GM08714 (cell line): ENCODE measurements at regions not wholly inside any gene's neighbourhood (a gene's known extent, or its start where the extent isn't known, plus 50 kb on each side); places are given as distances from the start of the nearest gene placed in this dataset.

ENCODE experiments used
- H3K4me3 ChIP-seq: fragments of 200-500 bp; sonication (Bioruptor generic); 2 replicates; pipeline ENCODE4 v1.5.1; 2014; ENCODE audit warnings: mild to moderate bottlenecking, low read length, inconsistent platforms
- ZNF274 ChIP-seq: IDR thresholded peaks from 2 replicates; pipeline ENCODE4 v1.6.1; 2012; ENCODE audit warnings: mild to moderate bottlenecking, low read depth, low read length

DNA sequence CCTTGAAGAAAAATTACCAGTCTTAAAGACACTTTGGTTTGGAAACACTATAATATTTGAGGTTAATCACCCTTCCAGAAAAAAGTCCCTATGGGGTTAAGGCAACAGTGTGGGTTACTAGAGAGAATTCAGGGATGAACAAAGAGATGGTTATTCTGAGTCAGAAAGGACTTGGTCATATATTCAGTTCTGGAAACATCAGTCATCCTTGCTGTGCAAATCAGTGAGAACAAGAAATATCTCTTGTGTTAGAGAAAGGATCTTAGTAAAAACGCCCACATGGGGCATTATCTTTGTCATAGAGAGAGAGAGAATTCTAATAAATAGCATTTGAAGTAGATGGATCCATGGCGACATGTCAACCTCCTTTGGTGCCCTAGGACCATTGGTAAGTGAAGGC, 59.4 kb upstream of the E2F7 start:
- TF ChIP-seq ZNF274, result no peak
- H3K4me3 ChIP-seq, result no peak overlapping the region

GRCh38 chr12:77122661-77123060, 57.3 kb upstream of the E2F7 start:
- TF ChIP-seq ZNF274, result no peak
- no peak overlapping the region for H3K4me3 ChIP-seq

- no peak overlapping the region for H3K4me3 ChIP-seq
- TF ChIP-seq ZNF274, result no peak
Observed at GRCh38 chr12:77122236-77122635, 56.9 kb upstream of the E2F7 start.

- H3K4me3 ChIP-seq, result no peak overlapping the region
- no peak for TF ChIP-seq ZNF274
Observed at GRCh38 chr12:77120156-77121085, 55.1 kb upstream of the E2F7 start.

DNA sequence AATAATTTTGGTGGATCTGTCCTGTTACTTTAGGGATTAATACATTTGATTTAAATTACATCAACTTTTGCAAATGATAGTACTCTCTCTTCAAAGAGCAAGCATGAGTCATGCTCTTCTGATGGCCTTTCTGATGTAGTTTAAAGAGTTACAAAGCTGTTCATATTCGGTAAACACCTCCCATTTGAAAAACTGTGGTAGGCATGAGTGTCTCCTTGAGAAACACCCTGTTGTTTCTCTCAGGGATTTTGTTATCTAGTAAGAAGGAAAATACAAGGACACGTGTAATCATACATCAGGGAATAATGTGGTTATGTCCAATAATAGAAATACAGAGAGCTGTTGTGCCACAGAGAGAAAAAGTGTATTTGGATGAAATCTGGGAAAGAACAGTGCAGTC, 53.3 kb upstream of the E2F7 start:
- no peak overlapping the region for H3K4me3 ChIP-seq
- no peak for TF ChIP-seq ZNF274

DNA sequence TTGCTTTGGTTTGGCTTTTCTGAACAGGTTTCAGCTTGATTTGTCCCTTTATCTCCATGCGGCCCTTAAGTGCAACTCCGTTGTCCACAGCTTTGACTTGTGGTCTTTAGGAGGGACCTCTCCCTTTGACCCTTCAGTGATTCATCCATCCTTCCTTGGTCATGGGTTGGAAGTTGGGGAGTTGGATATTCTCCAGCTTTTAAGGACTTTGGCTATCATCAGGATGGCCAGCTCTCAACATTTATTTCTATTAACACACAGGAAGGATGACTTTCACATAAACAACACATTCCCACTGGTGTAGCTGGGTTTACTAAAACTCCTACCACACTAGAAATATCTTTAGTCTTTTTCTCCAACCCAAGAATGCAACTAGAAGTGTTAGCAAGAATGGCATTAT, 50.9 kb upstream of the E2F7 start:
- H3K4me3 ChIP-seq, result no peak overlapping the region
- TF ChIP-seq ZNF274, result no peak

DNA sequence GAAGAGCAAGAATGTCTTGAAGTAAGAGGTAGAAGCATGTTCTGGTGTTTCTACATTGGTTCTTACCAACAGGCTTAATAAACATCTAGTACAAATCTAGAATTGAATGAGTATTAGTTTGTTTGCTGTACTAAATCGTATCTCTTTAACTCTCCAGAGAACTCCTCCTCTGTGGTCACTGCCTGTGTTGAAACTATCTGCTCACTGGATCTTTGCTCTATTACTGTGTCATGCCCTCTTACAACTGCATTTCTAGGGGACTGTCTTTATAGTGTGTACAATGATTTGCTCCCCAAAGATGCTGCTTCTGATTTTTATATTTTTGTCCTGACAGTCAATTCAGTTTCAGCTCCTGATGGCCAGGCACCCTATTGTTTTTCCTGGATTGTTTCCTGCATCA, 50.1 kb upstream of the E2F7 start:
- H3K4me3 ChIP-seq, result no peak overlapping the region
- no peak for TF ChIP-seq ZNF274
